HG03139 (cell line): ENCODE measurements at regions not wholly inside any gene's neighbourhood (a gene's known extent, or its start where the extent isn't known, plus 50 kb on each side); places are given as distances from the start of the nearest gene placed in this dataset.

Experiments used
- ATAC-seq: cut with Tn5 transposase; IDR thresholded peaks from one replicate; pipeline ENCODE4 v1.9.1; 2021; ENCODE audit not compliant: unreplicated experiment

- no peak for ATAC-seq
Observed at GRCh38 chr10:111873621-111874135, 309.9 kb downstream of the GPAM start.

- ATAC-seq, result no peak
Observed at GRCh38 chr10:111874576-111874975, 309.0 kb downstream of the GPAM start.

GRCh38 chr10:111875725-111876124 lies 307.8 kb downstream of the GPAM start:
- ATAC-seq, result no peak

- no peak for ATAC-seq
Observed at GRCh38 chr10:111877258-111877657, 306.3 kb downstream of the GPAM start.

GRCh38 chr10:111879969-111880368 lies 303.6 kb downstream of the GPAM start:
- no peak for ATAC-seq

GRCh38 chr10:111885046-111885445 lies 298.5 kb downstream of the GPAM start:
- ATAC-seq, result no peak

GRCh38 chr10:111885919-111886318 lies 297.6 kb downstream of the GPAM start:
- no peak for ATAC-seq

- ATAC-seq, result no peak
Observed at GRCh38 chr10:111887266-111887665, 296.3 kb downstream of the GPAM start.

- ATAC-seq, result no peak
Observed at GRCh38 chr10:111890046-111890445, 293.5 kb downstream of the GPAM start.

GRCh38 chr10:111916011-111916410 lies 267.6 kb downstream of the GPAM start:
- no peak for ATAC-seq

GRCh38 chr10:111921821-111922220 lies 261.7 kb downstream of the GPAM start:
- no peak for ATAC-seq

GRCh38 chr10:111923032-111923431 lies 260.5 kb downstream of the GPAM start:
- ATAC-seq, result no peak

- no peak for ATAC-seq
Observed at GRCh38 chr10:111926286-111926685, 257.3 kb downstream of the GPAM start.

- ATAC-seq, result no peak
Observed at GRCh38 chr10:111933937-111934336, 249.6 kb downstream of the GPAM start.

GRCh38 chr10:111934931-111935330 lies 248.6 kb downstream of the GPAM start:
- ATAC-seq, result no peak

GRCh38 chr10:111936143-111936542 lies 247.4 kb downstream of the GPAM start:
- ATAC-seq, result no peak

- ATAC-seq, result no peak
Observed at GRCh38 chr10:111944331-111944730, 239.2 kb downstream of the GPAM start.

GRCh38 chr10:111953949-111954348 lies 229.6 kb downstream of the GPAM start:
- ATAC-seq, result no peak

- no peak for ATAC-seq
Observed at GRCh38 chr10:111954386-111954785, 229.2 kb downstream of the GPAM start.

- no peak for ATAC-seq
Observed at GRCh38 chr10:111956841-111957240, 226.7 kb downstream of the GPAM start.

GRCh38 chr10:111962951-111963350 lies 220.6 kb downstream of the GPAM start:
- ATAC-seq, result no peak

GRCh38 chr10:111967116-111967515 lies 216.4 kb downstream of the GPAM start:
- no peak for ATAC-seq

- ATAC-seq, result no peak
Observed at GRCh38 chr10:111967547-111967946, 216.0 kb downstream of the GPAM start.

- ATAC-seq, result no peak
Observed at GRCh38 chr10:111968647-111969046, 214.9 kb downstream of the GPAM start.
